ENCODE measurements at regions not wholly inside any gene's neighbourhood (a gene's known extent, or its start where the extent isn't known, plus 50 kb on each side); places are given as distances from the start of the nearest gene placed in this dataset.

- no peak for TF ChIP-seq CTCF (conservative IDR thresholded peaks at IDR 0.05; ENCODE audit: low read length)
- no peak for TF ChIP-seq EZH2phosphoT487 (IDR thresholded peaks at IDR 0.05; ENCODE audit: borderline replicate concordance)
These were observed 1500.9 kb downstream of the TBC1D22A start for GRCh38 chr22:48263431-48263765.
